ENCODE measurements at regions not wholly inside any gene's neighbourhood (a gene's known extent, or its start where the extent isn't known, plus 50 kb on each side); places are given as distances from the start of the nearest gene placed in this dataset.

- peak overlapping the region; percentile 54 to 67 for H3K27ac ChIP-seq
- no peak overlapping the region for H3K4me3 ChIP-seq
- DNase-seq (ENCODE audit: low spot score), result no peak
- no peak for TF ChIP-seq CTCF (IDR thresholded peaks at IDR 0.05)
Measured at GRCh38 chrX:13109817-13110216, 65.4 kb upstream of the FAM9C start.

DNA sequence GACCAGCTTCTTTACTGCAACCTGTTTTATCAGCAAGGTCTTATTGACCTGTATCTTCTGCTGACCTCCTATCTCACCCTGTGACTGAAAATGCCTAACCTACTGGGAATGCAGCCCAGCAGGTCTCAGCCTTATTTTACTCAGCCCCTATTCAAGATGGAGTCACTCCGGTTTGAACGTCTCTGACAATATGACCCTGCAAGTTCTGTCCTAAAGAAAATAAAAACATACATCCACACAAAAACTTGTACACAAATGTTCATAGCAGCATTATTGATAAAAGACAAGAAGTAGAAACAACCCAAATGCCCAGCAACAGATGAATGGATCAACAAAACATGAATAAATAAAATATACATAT, 59.5 kb upstream of the FAM9C start:
- Histone ChIP-seq H3K27ac (no peak overlapping the region), H3K4me3 (no peak overlapping the region)
- no peak for DNase-seq (ENCODE audit: low spot score)
- no peak for TF ChIP-seq CTCF (IDR thresholded peaks at IDR 0.05)

- no peak for DNase-seq (ENCODE audit: low spot score)
- Histone ChIP-seq H3K27ac (peak overlapping the region; percentile 41 to 50), H3K4me3 (no peak overlapping the region)
- TF ChIP-seq CTCF (IDR thresholded peaks at IDR 0.05), result no peak
Measured at GRCh38 chrX:13103188-13103913, 58.9 kb upstream of the FAM9C start.

- no peak for DNase-seq (ENCODE audit: low spot score)
- Histone ChIP-seq H3K27ac (peak overlapping the region; percentile 41 to 50), H3K4me3 (no peak overlapping the region)
- TF ChIP-seq CTCF (IDR thresholded peaks at IDR 0.05), result no peak
Measured at GRCh38 chrX:13102636-13103035, 58.2 kb upstream of the FAM9C start.

DNA sequence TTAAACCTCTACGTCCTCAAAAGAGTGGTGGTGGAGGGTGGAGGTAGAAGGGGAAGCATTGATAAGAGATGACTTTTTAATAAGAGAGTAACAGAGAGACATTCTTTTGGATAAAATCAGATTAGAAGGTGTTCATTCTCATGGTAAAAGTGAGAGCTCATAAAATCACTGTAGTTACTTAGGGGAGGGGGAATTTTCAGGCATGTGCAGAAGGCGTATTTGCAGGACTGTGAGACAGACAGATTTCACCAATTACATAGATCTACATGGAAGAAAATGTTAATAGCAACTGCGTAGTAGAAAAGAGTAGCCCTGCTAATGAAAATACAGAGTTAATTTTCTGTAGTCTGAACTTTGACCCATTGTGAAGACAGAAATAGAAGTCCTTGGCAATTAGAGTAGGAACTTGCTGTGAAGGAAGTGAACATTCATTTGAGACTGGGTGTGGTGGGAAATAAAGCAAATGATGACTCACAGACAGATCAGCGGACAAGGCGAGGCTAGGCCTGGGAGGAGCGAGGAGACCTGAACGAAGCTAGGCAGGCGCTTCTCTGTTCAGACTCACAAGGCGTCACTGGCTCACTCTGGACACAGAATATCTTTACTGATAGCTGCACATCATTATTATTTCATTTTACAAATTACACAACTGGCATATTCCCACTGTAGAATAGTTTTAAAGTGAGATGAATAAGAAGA, 57.2 kb upstream of the FAM9C start:
- peak overlapping the region; percentile 34 to 41 for H3K27ac ChIP-seq
- no peak for TF ChIP-seq CTCF (IDR thresholded peaks at IDR 0.05)
- DNase-seq (ENCODE audit: low spot score), result peak; percentile 82
- H3K4me3 ChIP-seq, result no peak overlapping the region

DNA sequence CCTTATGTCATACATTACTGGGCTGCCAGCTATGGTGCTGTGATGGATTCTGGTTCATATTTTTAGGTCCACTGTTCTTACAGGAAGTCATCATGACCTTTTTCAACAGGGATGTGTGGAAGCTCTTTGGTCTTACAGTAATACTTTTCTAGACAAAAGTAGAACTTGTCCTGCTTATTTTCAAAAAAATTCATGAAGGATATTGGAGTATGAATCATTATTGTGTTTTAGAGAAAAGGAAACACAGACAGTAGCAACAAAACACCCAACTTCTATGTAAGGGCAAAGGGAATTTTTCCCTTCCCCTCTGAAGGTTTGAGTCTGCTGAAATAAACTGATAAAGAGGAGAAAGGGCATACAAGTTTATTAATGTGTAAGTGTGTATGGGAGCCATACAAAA, 54.7 kb upstream of the FAM9C start:
- DNase-seq (ENCODE audit: low spot score), result no peak
- TF ChIP-seq CTCF (IDR thresholded peaks at IDR 0.05), result no peak
- H3K27ac ChIP-seq, result peak overlapping the region; percentile 31 to 52
- no peak overlapping the region for H3K4me3 ChIP-seq

DNA sequence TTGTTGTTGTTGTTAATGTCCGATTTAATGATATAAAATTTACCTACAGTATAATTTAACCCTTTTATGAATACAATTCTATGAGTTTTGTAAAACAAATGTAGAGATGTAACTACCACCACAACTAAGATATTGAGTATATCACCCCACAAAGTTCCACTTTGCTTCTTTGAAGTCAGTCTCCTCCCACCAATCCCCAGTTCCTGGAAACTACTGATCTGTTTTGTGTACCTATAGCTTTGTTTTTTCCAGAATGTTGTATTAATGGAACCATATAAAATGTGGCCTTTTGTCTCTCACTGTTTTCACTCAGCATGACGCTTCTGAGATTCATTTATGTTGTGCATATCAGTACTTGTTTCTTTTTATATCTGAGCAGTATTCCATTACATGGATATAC, 52.3 kb upstream of the FAM9C start:
- no peak overlapping the region for H3K4me3 ChIP-seq
- no peak for TF ChIP-seq CTCF (IDR thresholded peaks at IDR 0.05)
- peak overlapping the region in 1 of 2 donors; percentile 1 for H3K27ac ChIP-seq
- DNase-seq (ENCODE audit: low spot score), result no peak

Data from coronary artery (tissue), 2 donors.